ENCODE measurements at regions not wholly inside any gene's neighbourhood (a gene's known extent, or its start where the extent isn't known, plus 50 kb on each side); places are given as distances from the start of the nearest gene placed in this dataset.
"Not testable (repeated sequence)": the region's sequence is repeated elsewhere in the genome, so short reads cannot be mapped to it uniquely, and the experiment has no call there.

DNA sequence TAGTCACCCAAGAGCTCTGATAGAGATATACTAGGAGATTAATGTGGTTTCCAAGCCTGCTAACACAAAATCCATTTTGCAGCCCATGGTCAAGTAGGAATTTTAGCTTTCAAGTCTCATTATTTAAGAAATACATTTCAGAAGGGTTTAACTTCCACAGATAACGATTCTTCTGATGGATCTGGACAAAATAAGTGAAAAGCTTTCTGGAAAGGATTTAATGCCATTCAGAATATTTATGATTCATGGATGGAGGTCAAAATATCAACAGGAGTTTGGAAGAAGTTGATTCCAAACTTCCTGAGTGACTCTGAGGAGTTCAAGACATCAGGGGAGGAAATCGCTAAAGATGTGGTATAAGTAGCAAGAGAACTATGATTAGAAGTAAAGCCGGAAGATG is 214.6 kb downstream of the ATXN7L3B start:
- DNase-seq (ENCODE audit: insufficient read length, low spot score) (no peak), FAIRE-seq (no peak)
- TF ChIP-seq CTCF (IDR thresholded peaks at IDR 0.05; ENCODE audit: insufficient read depth, missing control alignments), result no peak

DNA sequence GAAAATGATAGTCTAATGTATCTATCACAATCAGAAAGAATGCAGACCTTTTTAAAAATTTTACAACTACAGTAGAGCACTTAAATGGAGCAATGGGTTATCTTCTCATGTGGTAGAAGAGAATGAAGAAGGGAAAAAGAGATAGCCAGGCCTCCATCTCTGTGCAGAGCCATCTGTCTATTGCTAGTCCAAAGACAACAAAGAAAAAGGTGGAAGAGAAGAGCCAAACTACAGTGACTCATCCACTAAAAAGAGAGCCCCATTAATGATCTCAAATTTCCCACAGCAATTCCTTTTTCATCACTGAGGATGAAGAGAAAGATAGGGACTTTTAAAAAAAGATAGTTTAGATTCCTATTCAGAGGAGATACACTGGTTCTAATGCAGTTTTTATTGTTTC is 232.9 kb downstream of the ATXN7L3B start:
- DNase-seq (ENCODE audit: insufficient read length, low spot score) (no peak), FAIRE-seq (no peak)
- no peak for TF ChIP-seq CTCF (IDR thresholded peaks at IDR 0.05; ENCODE audit: insufficient read depth, missing control alignments)

DNA sequence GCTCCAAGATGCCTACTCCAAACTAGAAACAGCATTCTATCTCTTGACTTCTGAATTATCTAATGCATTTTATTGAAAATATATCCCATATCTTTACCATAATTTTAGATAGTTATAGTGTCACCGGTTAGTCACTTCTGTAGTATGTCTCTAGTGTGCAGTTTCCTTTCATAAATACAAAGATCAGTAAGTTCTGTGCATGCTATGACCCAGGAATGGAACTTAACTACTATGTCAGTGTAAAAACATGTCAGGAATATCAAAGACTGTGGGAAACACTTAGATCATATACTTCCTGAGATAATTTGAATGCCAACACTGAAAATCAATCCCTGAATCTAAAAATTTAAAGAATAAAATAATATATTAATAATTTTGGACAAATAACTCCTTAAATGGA is 237.6 kb downstream of the ATXN7L3B start:
- DNase-seq (ENCODE audit: insufficient read length, low spot score), result no peak
- no peak for TF ChIP-seq CTCF (IDR thresholded peaks at IDR 0.05; ENCODE audit: insufficient read depth, missing control alignments)
- FAIRE-seq, result no peak

DNA sequence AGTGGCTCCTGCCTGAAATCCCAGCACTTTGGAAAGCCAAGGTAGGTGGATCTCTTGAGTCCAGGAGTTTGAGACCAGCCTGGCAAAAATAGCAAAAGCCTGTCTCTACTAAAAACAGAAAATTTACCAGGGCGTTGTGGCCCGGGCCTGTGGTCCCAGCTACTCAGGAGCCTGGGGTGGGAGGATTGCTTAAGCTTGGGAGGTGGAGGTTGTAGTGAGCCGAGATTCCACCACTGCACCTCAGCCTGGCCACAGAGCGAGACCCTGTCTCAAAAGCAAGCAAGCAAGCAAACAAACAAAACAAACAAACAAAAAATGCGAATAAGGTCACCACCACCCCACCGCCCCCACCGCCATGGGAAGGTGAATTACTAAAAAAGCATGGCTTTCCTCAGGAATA is 238.7 kb downstream of the ATXN7L3B start:
- no peak for FAIRE-seq
- no peak for DNase-seq (ENCODE audit: insufficient read length, low spot score)
- no peak for TF ChIP-seq CTCF (IDR thresholded peaks at IDR 0.05; ENCODE audit: insufficient read depth, missing control alignments)

GRCh38 chr12:74780182-74780849 is 242.7 kb downstream of the ATXN7L3B start:
- no peak for DNase-seq (ENCODE audit: insufficient read length, low spot score)
- no peak for TF ChIP-seq CTCF (IDR thresholded peaks at IDR 0.05; ENCODE audit: insufficient read depth, missing control alignments)
- peak; percentile 89 for FAIRE-seq

- DNase-seq (ENCODE audit: insufficient read length, low spot score), result not testable (repeated sequence)
- peak; percentile 58 for FAIRE-seq
These were observed 243.2 kb downstream of the ATXN7L3B start for GRCh38 chr12:74780850-74781241.

GRCh38 chr12:74781991-74782485 is 244.4 kb downstream of the ATXN7L3B start:
- DNase-seq (ENCODE audit: insufficient read length, low spot score), result no peak
- no peak for TF ChIP-seq CTCF (IDR thresholded peaks at IDR 0.05; ENCODE audit: insufficient read depth, missing control alignments)
- FAIRE-seq, result peak; percentile 55

GRCh38 chr12:74790931-74791330 is 253.3 kb downstream of the ATXN7L3B start:
- no peak for TF ChIP-seq CTCF (IDR thresholded peaks at IDR 0.05; ENCODE audit: insufficient read depth, missing control alignments)
- FAIRE-seq (no peak), DNase-seq (ENCODE audit: insufficient read length, low spot score) (no peak)
